Calu3 (cell line): ENCODE measurements at regions not wholly inside any gene's neighbourhood (a gene's known extent, or its start where the extent isn't known, plus 50 kb on each side); places are given as distances from the start of the nearest gene placed in this dataset.

Source experiments
- BruUV-seq: library from RNA; stranded (reverse); fragments of 400-500 nt; replicated peaks from 2 replicates; lab custom pipeline; 2021; lab: Mats Ljungman, UMichigan
- CTCF ChIA-PET: fragments of 300-600 bp; sonication (Branson Sonifier 250); formaldehyde crosslinking; loops from one replicate; lab custom pipeline; 2022; ENCODE audit warnings: antibody characterized with exemption; lab: Charles Lee
- DNase-seq: peaks from one replicate; pipeline ENCODE4 v3.0.0; 2022
- H3K27ac Mint-ChIP-seq: one replicate; pipeline ENCODE4 v1.8.0; 2022; ENCODE audit warnings: mixed read lengths; ENCODE audit not compliant: unreplicated experiment
- H3K27me3 Mint-ChIP-seq: one replicate; pipeline ENCODE4 v1.8.0; 2022; ENCODE audit warnings: mixed read lengths; ENCODE audit not compliant: unreplicated experiment
- H3K36me3 Mint-ChIP-seq: one replicate; pipeline ENCODE4 v1.8.0; 2022; ENCODE audit warnings: mild to moderate bottlenecking, moderate library complexity, mixed read lengths; ENCODE audit not compliant: insufficient read depth, unreplicated experiment
- H3K4me1 Mint-ChIP-seq: one replicate; pipeline ENCODE4 v1.8.0; 2022; ENCODE audit warnings: mild to moderate bottlenecking, low read depth, mixed read lengths; ENCODE audit not compliant: unreplicated experiment
- H3K4me3 Mint-ChIP-seq: one replicate; pipeline ENCODE4 v1.8.0; 2022; ENCODE audit warnings: mild to moderate bottlenecking, low read depth, moderate library complexity, mixed read lengths; ENCODE audit not compliant: unreplicated experiment
- H3K9me3 Mint-ChIP-seq: one replicate; pipeline ENCODE4 v1.8.0; 2022; ENCODE audit warnings: low read depth, mixed read lengths; ENCODE audit not compliant: unreplicated experiment
- CTCF ChIP-seq: fragments of 200-600 bp; IDR thresholded peaks from one replicate; pipeline ENCODE4 v1.8.0; 2022; ENCODE audit warnings: antibody characterized with exemption; ENCODE audit not compliant: unreplicated experiment
- intact Hi-C: fragments of 100-400 bp; cut with micrococcal nuclease; formaldehyde crosslinking; loops from one replicate; pipeline ENCODE4 v1.10.0; 2022; ENCODE audit not compliant: unreplicated experiment

- H3K36me3 Mint-ChIP-seq, result no peaks in the 10 kb centered on the region
- no peak overlapping the region for H3K27ac Mint-ChIP-seq
- intact Hi-C loops, result no loop called here
- DNase-seq, result no peak
- CTCF ChIA-PET, result no interaction called here
- H3K9me3 Mint-ChIP-seq, result peaks cover 8% of the 10 kb centered on the region
- H3K27me3 Mint-ChIP-seq, result no peaks in the 10 kb centered on the region
- H3K4me3 Mint-ChIP-seq, result no peak overlapping the region
- TF ChIP-seq CTCF, result no peak
- BruUV-seq, result no TSS peak
- no peaks in the 10 kb centered on the region for H3K4me1 Mint-ChIP-seq
These were observed 455.8 kb downstream of the PCNX1 start for GRCh38 chr14:71362920-71363584.

GRCh38 chr14:71363946-71364925, 457.0 kb downstream of the PCNX1 start:
- H3K27ac Mint-ChIP-seq, result no peak overlapping the region
- no peaks in the 10 kb centered on the region for H3K36me3 Mint-ChIP-seq
- no peak for DNase-seq
- no peak for TF ChIP-seq CTCF
- BruUV-seq, result no TSS peak
- intact Hi-C loops, result no loop called here
- H3K9me3 Mint-ChIP-seq, result peaks cover under 1% of the 10 kb centered on the region
- CTCF ChIA-PET, result no interaction called here
- H3K27me3 Mint-ChIP-seq, result no peaks in the 10 kb centered on the region
- no peaks in the 10 kb centered on the region for H3K4me1 Mint-ChIP-seq
- H3K4me3 Mint-ChIP-seq, result no peak overlapping the region

- Mint-ChIP-seq H3K36me3 (no peaks in the 10 kb centered on the region), H3K4me1 (no peaks in the 10 kb centered on the region), H3K27ac (no peak overlapping the region), H3K4me3 (no peak overlapping the region), H3K27me3 (no peaks in the 10 kb centered on the region), H3K9me3 (no peaks in the 10 kb centered on the region)
- no peak for TF ChIP-seq CTCF
- DNase-seq, result no peak
- no TSS peak for BruUV-seq
- CTCF ChIA-PET, result no interaction called here
- intact Hi-C loops, result no loop called here
These were observed 458.1 kb downstream of the PCNX1 start for GRCh38 chr14:71365361-71365760.

GRCh38 chr14:71366861-71367260, 459.6 kb downstream of the PCNX1 start:
- no peak for DNase-seq
- Mint-ChIP-seq H3K36me3 (no peaks in the 10 kb centered on the region), H3K4me1 (peaks cover 2% of the 10 kb centered on the region), H3K9me3 (no peaks in the 10 kb centered on the region), H3K27me3 (no peaks in the 10 kb centered on the region), H3K27ac (no peak overlapping the region), H3K4me3 (no peak overlapping the region)
- TF ChIP-seq CTCF, result no peak
- CTCF ChIA-PET, result no interaction called here
- no TSS peak for BruUV-seq
- intact Hi-C loops, result no loop called here
